Panc1 (cell line): ENCODE measurements at regions not wholly inside any gene's neighbourhood (a gene's known extent, or its start where the extent isn't known, plus 50 kb on each side); places are given as distances from the start of the nearest gene placed in this dataset.

Experiments used
- ATAC-seq: fragments of 200-7000 bp; cut with Tn5 transposase; 2 replicates; pipeline ENCODE4 v1.9.1; 2020; ENCODE audit warnings: mild to moderate bottlenecking, moderate library complexity
- BruUV-seq: library from RNA; stranded (reverse); fragments of 400-500 nt; replicated peaks from 2 replicates; lab custom pipeline; 2021; lab: Mats Ljungman, UMichigan
- CTCF ChIA-PET: fragments of 300-600 bp; sonication (Branson Sonifier 250); formaldehyde crosslinking; loops from one replicate; lab custom pipeline; 2022; ENCODE audit warnings: antibody characterized with exemption; lab: Charles Lee
- POLR2A ChIA-PET: fragments of 300-600 bp; sonication (Branson Sonifier 250); formaldehyde crosslinking; loops from one replicate; lab custom pipeline; 2022; ENCODE audit warnings: antibody characterized with exemption; lab: Charles Lee
- DNase-seq: peaks from one replicate; pipeline ENCODE4 v3.0.0-alpha.2; 2010; ENCODE audit warnings: low read depth, low spot score
- H3K27ac ChIP-seq: 2 replicates; pipeline ENCODE4 v1.5.1; 2011; ENCODE audit warnings: mild to moderate bottlenecking, low read length, inconsistent platforms
- H3K27me3 ChIP-seq: fragments of 200-500 bp; sonication (Bioruptor generic); 2 replicates; pipeline ENCODE4 v1.6.0; 2014; ENCODE audit warnings: low read length, inconsistent platforms; ENCODE audit not compliant: control insufficient read depth, insufficient read depth
- H3K36me3 ChIP-seq: fragments of 200-500 bp; sonication (Bioruptor generic); 2 replicates; pipeline ENCODE4 v1.5.1; 2014; ENCODE audit warnings: inconsistent platforms, mild to moderate bottlenecking, low read length, moderate library complexity; ENCODE audit not compliant: control insufficient read depth, insufficient read depth
- H3K4me1 ChIP-seq: 2 replicates; pipeline ENCODE4 v1.5.1; 2011; ENCODE audit warnings: inconsistent platforms, mild to moderate bottlenecking, low read length, moderate library complexity; ENCODE audit not compliant: control insufficient read depth, insufficient read depth
- H3K4me3 ChIP-seq, 2 experiments: 2 replicates each; pipeline ENCODE4 v1.5.1; 2011 to 2012; ENCODE audit warnings: low read depth in 2 of 2, low read length in 2 of 2, mild to moderate bottlenecking in 2 of 2, inconsistent platforms in 1 of 2, moderate library complexity in 1 of 2
- H3K9me3 ChIP-seq: fragments of 200-500 bp; sonication (Bioruptor generic); 2 replicates; pipeline ENCODE4 v1.5.1; 2014; ENCODE audit warnings: low read depth, mild to moderate bottlenecking, inconsistent platforms, low read length, moderate library complexity; ENCODE audit not compliant: control insufficient read depth, insufficient read depth
- POLR2AphosphoS5 ChIP-seq: IDR thresholded peaks from 2 replicates; pipeline ENCODE4 v1.6.1; 2012; ENCODE audit warnings: mild to moderate bottlenecking, low read depth, low read length, moderate library complexity
- REST ChIP-seq, 2 experiments: IDR thresholded peaks; 2 replicates each; pipeline ENCODE4 v1.6.1; 2011 to 2012; ENCODE audit warnings: low read depth in 2 of 2, control low read depth in 1 of 2, low read length in 1 of 2, mild to moderate bottlenecking in 1 of 2, moderate library complexity in 1 of 2; ENCODE audit not compliant: insufficient read depth in 1 of 2
- SIN3A ChIP-seq: IDR thresholded peaks from 2 replicates; pipeline ENCODE4 v1.6.1; 2012; ENCODE audit warnings: low read depth, mild to moderate bottlenecking, low read length, moderate library complexity, borderline replicate concordance; ENCODE audit not compliant: insufficient read depth
- TCF7L2 ChIP-seq: IDR thresholded peaks from 2 replicates; pipeline ENCODE4 v1.6.1; 2011; ENCODE audit warnings: mild to moderate bottlenecking, low read depth, low read length, inconsistent platforms
- in situ Hi-C: cut with HindIII; loops from 2 replicates; pipeline ENCODE4 v1.10.0; 2016; ENCODE audit warnings: low sequenced_read_pairs, low pct_unique_long_range_greater_than_20kb
- intact Hi-C: fragments of 100-400 bp; cut with micrococcal nuclease; formaldehyde crosslinking; loops from one replicate; pipeline ENCODE4 v1.10.0; 2022; ENCODE audit not compliant: unreplicated experiment
- TF ChIP-seq, protein P1 (sequence below): fragments of 450-650 bp; IDR thresholded peaks from 2 replicates; pipeline ENCODE4 v1.5.1; 2017; ENCODE audit warnings: mild to moderate bottlenecking

DNA sequence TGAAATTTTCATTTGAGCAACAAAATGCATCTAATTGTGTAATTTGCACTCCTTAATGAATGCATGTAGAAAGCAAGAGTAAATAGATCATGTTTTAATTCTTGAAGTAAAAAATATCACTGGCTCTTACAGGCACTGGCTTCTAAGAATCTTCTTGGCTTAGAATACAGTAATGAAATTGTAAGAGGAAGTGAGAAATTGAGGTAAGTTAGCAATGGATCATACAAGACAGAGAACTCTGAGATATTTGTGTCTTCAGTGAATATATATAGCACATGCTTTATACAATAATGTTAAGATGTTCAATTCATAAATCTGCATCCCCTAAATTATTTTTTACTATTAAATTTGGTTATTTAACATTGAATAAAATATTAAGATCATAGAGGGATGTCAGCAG, 465.0 kb downstream of the CNTN3 start:
- no peak for TF ChIP-seq TCF7L2
- no peak for TF ChIP-seq POLR2AphosphoS5
- no peak for TF ChIP-seq SIN3A
- no peak for TF ChIP-seq REST (IDR thresholded peaks at IDR 0.05; ENCODE audit: insufficient read depth in 1 of 2, low read depth in 2 of 2, low read length in 1 of 2)
- TF ChIP-seq, protein P1, sequence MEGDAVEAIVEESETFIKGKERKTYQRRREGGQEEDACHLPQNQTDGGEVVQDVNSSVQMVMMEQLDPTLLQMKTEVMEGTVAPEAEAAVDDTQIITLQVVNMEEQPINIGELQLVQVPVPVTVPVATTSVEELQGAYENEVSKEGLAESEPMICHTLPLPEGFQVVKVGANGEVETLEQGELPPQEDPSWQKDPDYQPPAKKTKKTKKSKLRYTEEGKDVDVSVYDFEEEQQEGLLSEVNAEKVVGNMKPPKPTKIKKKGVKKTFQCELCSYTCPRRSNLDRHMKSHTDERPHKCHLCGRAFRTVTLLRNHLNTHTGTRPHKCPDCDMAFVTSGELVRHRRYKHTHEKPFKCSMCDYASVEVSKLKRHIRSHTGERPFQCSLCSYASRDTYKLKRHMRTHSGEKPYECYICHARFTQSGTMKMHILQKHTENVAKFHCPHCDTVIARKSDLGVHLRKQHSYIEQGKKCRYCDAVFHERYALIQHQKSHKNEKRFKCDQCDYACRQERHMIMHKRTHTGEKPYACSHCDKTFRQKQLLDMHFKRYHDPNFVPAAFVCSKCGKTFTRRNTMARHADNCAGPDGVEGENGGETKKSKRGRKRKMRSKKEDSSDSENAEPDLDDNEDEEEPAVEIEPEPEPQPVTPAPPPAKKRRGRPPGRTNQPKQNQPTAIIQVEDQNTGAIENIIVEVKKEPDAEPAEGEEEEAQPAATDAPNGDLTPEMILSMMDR, result no peak
- Histone ChIP-seq H3K9me3 (no peaks in the 10 kb centered on the region), H3K36me3 (no peaks in the 10 kb centered on the region), H3K4me3 (no peak overlapping the region), H3K27ac (no peak overlapping the region), H3K4me1 (no peaks in the 10 kb centered on the region), H3K27me3 (no peaks in the 10 kb centered on the region)
- no peak for DNase-seq
- BruUV-seq, result no TSS peak
- ATAC-seq, result no peak
- ChIA-PET POLR2A (no interaction called here), CTCF (no interaction called here)
- in situ Hi-C loops (no loop called here), intact Hi-C loops (no loop called here)

GRCh38 chr3:74145277-74145676, 469.2 kb downstream of the CNTN3 start:
- H3K36me3 ChIP-seq, result no peaks in the 10 kb centered on the region
- TF ChIP-seq TCF7L2 (no peak), POLR2AphosphoS5 (no peak), REST (IDR thresholded peaks at IDR 0.05; ENCODE audit: insufficient read depth in 1 of 2, low read depth in 2 of 2, low read length in 1 of 2) (no peak), SIN3A (no peak)
- TF ChIP-seq, protein P1, result no peak
- ChIA-PET CTCF (no interaction called here), POLR2A (no interaction called here)
- H3K27ac ChIP-seq, result no peak overlapping the region
- H3K9me3 ChIP-seq, result no peaks in the 10 kb centered on the region
- DNase-seq (no peak), ATAC-seq (no peak)
- H3K4me3 ChIP-seq, result no peak overlapping the region
- in situ Hi-C loops, result no loop called here
- H3K4me1 ChIP-seq, result no peaks in the 10 kb centered on the region
- H3K27me3 ChIP-seq, result no peaks in the 10 kb centered on the region
- intact Hi-C loops, result no loop called here
- no TSS peak for BruUV-seq
